HG03439 (cell line): ENCODE measurements at regions not wholly inside any gene's neighbourhood (a gene's known extent, or its start where the extent isn't known, plus 50 kb on each side); places are given as distances from the start of the nearest gene placed in this dataset.

Experiments used
- ATAC-seq: cut with Tn5 transposase; IDR thresholded peaks from one replicate; pipeline ENCODE4 v1.9.1; 2021; ENCODE audit warnings: mild to moderate bottlenecking, moderate library complexity; ENCODE audit not compliant: unreplicated experiment

DNA sequence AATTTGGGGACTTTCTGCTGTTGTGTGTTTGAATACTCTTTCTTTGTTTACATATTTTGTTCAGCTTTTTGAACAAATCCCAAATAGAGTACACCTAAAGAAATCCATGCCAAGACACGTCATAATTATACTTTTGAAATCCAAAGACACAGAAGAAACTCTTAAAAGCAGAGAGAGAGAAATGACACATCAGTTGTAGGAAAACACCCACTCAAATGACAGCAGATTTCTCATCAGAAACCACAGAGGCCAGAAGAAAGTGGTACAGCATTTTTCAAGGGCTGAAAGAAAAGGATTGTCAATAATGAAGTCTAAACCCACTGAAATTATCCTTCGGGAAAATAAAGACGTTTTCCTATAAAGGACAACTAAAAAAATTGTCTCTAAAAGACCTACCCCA is 378.6 kb downstream of the GADD45G start:
- no peak for ATAC-seq

DNA sequence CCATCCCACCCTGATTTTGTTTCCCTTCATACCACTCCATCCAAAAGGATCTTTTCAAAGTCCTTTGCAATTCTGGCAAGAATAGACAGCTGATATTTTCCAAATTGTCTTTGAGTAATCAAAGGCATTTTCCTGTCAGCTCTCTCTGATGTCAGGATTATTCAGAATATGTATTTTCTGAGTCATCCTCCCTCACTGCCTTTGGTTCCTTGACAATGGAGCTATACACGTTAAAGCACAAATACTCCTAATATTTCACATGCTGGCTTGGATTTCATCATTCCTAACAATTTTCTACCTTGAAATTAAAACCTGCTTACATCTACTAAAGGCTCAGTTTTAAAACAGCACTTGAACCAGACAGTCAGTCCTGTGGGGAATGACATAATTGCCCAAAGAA is 379.4 kb downstream of the GADD45G start:
- ATAC-seq = no peak

DNA sequence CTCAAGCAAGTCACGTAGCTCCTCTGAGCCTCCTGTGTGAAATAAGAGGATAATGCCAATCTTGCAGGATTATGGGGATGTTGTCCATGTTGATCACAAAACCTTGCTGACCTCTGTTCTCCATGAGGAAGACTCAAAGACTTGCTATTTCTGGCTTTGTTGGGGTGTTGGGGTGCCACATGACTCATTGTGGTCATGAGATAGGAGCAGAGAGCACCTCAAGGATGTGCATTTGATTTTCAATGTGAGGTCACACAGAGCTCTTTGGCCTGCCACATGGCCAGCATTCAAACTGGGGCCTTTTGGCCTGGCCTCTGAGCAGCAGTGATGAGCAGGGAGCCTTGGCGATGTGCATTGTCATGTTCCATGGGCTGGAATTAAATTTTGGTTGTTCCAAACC is 380.3 kb downstream of the GADD45G start:
- no peak for ATAC-seq

- no peak for ATAC-seq
Observed at GRCh38 chr9:89986190-89986589, 381.4 kb downstream of the GADD45G start.

DNA sequence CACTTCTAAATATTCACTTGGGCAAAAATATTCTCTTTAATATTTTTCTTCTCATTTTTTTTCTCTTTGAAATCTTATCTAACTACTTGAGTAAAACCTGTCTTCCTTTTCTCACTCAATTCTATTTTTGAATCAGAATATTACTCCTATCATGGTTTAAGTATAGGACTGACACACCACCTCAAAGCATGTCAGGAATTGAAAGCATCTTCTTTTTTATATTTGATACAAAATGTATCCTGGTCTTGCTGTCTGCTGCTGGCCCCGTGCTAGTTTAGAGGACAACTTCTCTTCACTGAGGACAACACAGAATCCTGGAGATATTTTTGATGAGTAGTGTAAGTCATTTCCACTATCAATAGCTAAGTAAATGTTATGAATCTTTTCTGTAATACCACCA is 383.6 kb downstream of the GADD45G start:
- no peak for ATAC-seq

DNA sequence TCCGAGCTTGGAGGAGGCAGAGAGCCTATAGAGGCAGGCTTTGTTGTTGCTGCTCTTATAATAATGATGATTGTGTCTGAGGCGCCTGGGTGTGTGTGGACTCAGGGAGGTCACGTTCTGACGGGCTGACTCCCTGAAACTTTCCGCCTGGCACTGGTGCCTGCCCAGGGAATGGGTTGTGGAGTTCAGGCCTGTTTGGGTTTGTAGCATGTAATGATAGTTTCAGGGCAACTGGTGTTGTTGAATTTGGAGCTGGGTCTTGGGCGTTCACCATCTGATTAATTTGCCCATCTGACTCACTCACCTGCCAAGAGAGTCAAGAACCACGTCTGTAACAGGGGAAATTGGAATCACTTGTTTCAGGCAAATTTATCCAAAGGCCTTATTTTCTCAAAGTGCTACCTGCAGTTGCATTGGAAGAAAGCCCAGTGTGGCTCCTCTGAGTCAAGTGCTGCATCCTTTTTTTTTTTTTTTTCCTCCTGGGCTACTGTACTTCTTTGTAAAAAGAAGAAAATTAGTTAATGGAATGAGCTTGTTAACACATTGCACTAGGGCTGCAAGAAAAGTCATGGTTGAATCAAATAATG is 386.5 kb downstream of the GADD45G start:
- ATAC-seq = no peak

DNA sequence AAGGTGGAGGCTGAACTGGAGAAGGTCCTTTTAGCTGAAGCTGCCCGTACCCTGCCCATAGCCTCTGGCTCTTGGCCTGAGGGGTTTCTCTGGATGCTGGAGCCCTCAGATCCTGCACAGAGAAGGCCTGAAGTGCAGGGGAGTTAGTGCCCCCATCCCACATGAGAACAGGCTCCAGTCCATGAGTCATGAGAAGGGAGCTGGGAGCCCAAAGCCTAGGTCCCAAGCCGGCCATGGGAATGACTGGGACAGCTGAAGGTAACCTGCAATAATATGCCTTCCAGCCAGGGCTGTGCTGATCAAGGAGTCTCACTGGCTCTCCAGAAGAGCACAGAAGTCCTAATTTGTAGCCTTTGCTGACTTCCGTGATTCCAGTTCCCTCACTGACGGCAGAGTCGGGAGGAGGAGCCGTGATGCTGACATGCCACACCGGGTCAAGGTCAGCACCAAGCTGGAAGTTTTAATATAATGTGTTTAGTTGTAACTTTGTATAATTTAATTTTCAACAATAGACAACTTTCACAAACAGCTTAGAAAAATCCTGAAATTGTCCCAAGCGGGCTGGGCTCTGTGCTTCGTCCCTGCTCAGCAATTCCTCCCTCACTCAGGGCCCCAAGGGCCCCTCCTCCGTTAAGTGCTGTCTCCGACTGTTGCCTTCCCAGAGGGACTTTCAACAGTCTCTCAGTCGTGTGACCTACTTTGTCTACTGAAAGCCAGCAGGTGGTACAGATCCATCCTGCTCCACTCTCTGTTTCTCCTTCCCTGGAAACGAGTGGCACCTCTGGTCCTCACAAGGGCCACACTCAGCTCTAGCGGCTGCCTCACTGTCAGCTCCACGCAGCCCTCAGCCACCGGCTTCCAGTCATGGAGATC is 387.8 kb downstream of the GADD45G start:
- no peak for ATAC-seq

DNA sequence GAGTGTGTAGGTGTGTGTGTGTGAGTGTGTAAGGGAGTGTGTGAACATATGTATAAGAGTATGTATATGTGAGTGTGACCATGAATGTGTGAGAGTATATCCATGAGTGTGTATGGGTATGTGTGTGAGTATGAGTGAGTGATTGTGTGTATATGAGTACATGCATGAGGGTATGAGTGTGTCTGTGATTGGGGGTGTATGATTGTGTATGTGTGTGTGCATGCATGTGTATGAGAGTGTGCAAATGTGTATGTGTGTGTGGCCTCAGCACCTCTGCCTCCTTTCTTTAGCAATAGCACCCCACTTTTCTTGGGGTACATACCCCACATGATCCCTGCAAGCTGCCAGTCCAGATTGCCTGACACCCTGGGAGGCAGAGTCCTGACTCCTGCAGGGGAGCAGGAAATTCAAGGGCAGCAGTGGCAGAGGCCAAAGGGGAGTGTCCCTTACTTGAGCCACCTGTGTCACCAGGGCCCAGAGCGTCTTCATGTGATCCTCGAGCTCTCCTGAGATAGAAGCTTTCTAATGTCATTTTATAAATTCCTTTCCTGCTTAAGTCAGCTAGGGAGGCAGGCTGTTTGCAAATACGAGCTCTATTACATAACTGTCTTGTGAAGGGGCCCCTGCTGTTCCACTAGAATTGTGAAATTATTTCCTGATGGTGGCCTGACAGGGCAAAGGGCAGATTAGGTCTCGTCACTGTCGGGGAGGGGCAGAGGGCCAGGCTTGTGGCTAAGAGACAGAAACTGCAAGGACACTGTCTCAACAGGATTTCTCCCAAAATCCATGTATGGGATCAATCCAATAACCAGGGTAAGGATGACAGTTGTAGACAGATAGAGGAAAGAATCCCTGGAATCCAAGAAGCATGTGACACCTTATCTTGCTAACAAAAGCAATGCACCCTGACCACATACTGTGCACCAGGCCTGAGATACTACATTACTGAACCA is 389.1 kb downstream of the GADD45G start:
- no peak for ATAC-seq

DNA sequence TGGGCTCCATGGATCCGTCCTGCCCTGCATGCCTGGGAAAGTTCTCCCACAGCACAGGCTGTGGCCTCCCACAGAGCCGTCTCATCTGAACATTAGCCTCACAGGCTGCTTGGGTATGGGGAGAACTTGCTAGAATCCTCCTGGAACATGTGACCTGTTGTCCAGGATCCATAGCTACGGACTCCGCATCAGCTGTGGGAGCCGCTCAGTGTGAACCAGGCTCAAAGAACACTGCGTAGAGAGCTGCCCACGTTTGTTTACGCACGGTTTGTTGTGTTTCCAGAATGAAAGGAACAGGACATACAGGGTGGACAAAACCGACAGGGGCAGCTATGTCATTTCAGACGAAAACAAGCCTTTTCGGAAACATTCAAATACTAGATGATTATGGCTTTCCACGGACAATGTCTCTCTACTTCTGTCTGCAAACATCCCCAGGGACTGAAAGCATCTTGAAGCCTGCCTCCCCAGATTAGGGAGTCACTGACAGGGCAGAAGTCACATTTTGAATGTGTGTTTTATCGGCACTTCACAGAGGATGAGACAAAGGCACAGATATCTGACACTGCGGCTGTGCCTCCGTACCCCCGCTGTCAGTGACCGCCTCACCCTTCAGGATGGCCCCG is 390.3 kb downstream of the GADD45G start:
- no peak for ATAC-seq

DNA sequence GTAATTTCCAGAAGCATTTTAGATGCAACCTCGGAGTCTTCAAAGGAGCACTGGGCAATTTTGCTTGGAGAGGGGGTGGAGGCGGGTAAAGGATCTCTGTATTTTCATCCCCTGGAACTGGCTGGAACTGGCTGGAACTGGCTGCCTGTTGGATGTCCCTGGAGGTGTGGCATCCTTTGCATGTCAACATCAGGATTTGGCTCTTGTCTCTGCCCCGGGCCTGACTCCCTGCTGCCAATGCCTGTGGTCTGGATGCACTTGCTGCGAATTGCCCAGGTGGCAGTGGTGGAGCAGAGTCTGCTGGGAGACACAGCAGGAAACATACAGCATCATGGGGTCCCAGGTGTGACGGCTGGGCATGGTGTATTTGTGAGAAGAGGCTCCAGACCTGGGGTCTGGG is 391.3 kb downstream of the GADD45G start:
- no peak for ATAC-seq

GRCh38 chr9:89996773-89997172 is 392.0 kb downstream of the GADD45G start:
- no peak for ATAC-seq

GRCh38 chr9:89998633-89999032 is 393.8 kb downstream of the GADD45G start:
- ATAC-seq = no peak

DNA sequence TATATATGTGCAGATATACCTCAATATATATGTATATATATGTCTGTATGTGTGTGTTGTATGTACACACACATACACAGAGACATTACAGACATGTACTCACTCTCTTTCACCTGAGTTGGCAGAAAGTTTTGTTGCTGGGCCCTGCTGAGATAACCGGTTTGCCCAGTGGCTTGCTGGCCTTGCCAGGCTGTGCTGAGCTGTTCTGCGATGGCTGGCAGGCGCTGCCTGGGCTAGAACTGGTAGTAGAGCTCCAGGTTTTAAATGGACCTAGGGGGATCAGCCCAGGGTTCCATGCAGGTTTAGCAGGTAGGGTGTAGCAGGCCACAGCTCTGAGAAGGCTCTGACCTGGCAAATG is 394.3 kb downstream of the GADD45G start:
- no peak for ATAC-seq

DNA sequence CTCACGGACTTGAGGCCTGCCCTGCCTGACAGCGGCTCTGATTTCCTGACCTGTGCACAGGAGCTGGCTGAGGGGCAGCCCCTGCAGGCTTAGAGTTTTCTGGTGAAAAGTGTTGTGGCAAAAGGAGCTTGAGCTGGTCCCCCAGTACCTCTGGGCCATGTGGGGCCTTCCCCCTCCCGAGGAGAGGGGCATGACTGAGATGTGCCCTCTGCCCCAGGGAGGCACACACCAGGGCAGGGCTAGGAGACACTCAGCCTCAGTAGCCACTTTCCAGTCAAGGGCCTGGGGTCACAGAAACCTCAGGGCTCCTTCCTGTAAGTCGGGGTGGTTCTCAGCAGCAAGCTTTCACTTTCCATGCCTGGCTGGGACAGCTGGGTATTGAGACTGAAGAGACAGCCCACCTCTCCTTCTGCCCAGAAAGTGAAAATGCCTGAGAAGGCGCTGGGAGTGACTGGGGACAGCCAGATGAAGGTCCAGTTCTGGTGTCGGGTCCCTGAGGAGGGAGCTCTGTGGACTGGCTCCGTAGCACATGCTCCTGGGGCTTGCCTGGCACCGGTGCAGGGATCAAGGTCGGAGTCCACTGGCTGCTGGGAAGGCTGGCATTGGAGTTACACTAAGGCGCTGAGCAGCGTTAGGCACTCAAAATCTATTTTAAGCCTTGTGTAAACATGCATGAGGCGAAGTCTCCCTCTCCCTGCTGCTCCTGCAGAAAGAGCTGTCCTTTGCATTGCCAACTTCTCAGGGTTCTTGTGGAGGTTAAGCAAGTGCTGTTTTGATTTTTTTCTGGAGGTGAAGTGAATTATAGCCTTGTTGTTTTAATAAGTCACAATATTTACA is 394.9 kb downstream of the GADD45G start:
- ATAC-seq = peak; percentile 79

DNA sequence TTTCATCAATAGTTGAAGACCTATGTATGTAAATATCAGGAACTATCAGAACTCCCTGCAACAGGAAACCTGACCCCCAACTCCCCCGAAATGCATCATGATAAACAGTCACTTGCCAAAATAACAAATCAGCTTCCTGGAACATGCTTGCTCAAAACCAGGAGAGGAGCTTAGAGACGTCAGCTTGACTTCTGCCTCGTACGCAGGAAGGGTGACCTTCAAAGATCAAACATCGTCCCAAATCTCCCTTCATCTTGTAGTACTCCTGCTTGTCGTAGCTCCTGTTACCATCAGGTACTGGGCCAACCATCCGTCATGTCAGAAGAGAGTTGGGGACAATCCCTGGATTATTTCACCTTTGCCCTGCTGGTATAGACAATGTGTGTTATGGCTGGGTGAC is 396.1 kb downstream of the GADD45G start:
- no peak for ATAC-seq

GRCh38 chr9:90001747-90002146 is 396.9 kb downstream of the GADD45G start:
- no peak for ATAC-seq

GRCh38 chr9:90002397-90003271 is 397.8 kb downstream of the GADD45G start:
- ATAC-seq = no peak

- ATAC-seq = no peak
Observed at GRCh38 chr9:90005388-90005787, 400.6 kb downstream of the GADD45G start.
